Fibroblast of peridontal ligament (primary cell): ENCODE measurements at regions not wholly inside any gene's neighbourhood (a gene's known extent, or its start where the extent isn't known, plus 50 kb on each side); places are given as distances from the start of the nearest gene placed in this dataset.

Experiments used
- DNase-seq: peaks from one replicate; pipeline ENCODE4 v3.0.0-alpha.2; 2010; ENCODE audit errors: extremely low read depth

DNA sequence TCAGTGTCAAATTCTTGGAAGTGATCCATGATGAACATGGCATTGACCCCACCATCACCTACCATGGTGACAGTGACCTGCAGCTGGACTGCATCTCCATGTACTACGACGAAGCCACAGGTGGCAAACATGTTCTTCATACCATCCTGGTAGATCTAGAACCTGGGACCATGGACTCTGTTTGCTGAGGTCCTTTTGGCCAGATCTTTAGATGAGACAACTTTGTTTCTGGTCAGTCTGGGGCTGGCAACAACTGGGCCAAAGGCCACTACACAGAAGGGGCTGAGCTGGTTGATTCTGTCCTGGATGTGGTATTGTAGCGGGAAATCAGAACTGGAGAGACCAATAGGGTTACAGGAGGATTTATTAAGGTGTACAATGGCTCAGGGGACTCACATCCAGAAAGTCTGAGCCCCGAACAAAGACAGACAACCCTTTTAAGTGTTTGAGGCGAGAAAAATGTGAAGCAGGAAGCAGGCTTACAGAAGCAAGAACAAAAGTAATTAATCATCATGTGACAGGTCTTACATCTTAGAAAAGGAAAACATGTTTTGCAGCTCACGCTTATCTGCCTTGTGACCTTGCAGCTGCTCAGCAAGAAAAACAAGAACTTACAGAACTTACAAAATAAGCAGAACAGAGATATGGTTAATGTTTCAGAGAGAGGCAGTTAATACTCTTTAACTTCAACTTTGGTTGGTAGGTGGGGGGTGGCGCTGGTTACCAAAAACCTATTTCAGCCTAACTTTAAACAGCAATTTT is 58.8 kb upstream of the MOCS1 start:
- no peak for DNase-seq
